ENCODE measurements at regions not wholly inside any gene's neighbourhood (a gene's known extent, or its start where the extent isn't known, plus 50 kb on each side); places are given as distances from the start of the nearest gene placed in this dataset.

- TF ChIP-seq, protein P1, sequence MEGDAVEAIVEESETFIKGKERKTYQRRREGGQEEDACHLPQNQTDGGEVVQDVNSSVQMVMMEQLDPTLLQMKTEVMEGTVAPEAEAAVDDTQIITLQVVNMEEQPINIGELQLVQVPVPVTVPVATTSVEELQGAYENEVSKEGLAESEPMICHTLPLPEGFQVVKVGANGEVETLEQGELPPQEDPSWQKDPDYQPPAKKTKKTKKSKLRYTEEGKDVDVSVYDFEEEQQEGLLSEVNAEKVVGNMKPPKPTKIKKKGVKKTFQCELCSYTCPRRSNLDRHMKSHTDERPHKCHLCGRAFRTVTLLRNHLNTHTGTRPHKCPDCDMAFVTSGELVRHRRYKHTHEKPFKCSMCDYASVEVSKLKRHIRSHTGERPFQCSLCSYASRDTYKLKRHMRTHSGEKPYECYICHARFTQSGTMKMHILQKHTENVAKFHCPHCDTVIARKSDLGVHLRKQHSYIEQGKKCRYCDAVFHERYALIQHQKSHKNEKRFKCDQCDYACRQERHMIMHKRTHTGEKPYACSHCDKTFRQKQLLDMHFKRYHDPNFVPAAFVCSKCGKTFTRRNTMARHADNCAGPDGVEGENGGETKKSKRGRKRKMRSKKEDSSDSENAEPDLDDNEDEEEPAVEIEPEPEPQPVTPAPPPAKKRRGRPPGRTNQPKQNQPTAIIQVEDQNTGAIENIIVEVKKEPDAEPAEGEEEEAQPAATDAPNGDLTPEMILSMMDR (IDR thresholded peaks at IDR 0.05): no peak
- no peak for TF ChIP-seq POLR2A (IDR thresholded peaks at IDR 0.05)
These were observed 154.6 kb downstream of the HIPK3 start for GRCh38 chr11:33411751-33412150.
